Omental fat pad (tissue), 3 donors: ENCODE measurements at regions not wholly inside any gene's neighbourhood (a gene's known extent, or its start where the extent isn't known, plus 50 kb on each side); places are given as distances from the start of the nearest gene placed in this dataset.
"Not testable (repeated sequence)": the region's sequence is repeated elsewhere in the genome, so short reads cannot be mapped to it uniquely, and the experiment has no call there.

Source experiments
- ATAC-seq: fragments of 150-250 bp; one replicate; pipeline ENCODE4 v1.9.1; 2016; ENCODE audit warnings: mild to moderate bottlenecking, moderate library complexity; ENCODE audit not compliant: low FRiP score
- DNase-seq: peaks from one replicate; pipeline ENCODE4 v3.0.0-alpha.2; 2019; ENCODE audit warnings: low spot score
- TF ChIP-seq, protein P1 (sequence below), 3 donors: fragments of 450-650 bp; IDR thresholded peaks; one replicate each; pipeline ENCODE4 v1.5.1; 2016 to 2017; ENCODE audit warnings: antibody characterized with exemption in 3 of 3, mild to moderate bottlenecking in 3 of 3, moderate library complexity in 2 of 3

DNA sequence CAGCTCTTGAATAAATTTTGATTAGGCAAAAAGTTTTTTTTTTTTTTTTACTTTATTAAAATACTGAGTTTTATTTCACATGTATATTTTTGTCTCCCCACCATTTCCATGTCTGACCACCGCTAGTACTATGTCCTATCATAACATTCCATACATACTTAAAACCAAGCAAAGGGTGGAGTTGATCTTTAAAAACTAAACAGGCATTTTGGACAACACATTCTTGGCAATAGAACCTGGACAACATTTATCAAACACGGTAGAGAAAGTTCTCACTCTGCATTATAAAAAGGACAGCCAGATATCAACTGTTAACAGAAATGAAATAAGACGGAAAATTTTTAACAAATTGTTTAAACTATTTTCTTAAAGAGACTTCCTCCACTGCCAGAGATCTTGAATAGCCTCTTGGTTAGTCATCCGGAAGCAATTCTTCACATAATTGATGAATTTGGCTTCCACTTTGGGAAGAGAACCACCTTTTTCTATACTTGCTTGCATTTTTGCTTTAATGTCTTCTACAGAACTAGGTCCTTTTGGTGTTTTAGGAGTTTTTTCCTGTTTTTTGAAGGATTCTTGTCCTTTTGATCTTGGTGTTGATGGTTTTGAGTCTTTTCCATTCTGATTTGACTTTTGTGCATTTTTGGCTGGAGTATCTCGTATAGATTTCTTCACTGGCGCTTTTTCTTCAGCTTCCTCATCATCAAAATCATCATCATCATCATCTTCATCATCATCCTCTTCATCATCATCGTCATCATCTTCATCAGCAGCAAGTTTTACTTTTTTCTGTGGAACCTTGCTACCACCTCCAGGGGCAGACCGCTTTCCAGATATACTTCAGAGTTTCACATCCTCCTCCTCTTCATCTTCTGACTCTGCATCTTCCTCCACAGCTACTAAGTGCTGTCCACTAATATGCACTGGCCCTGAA is 58.7 kb downstream of the POU5F2 start:
- ATAC-seq, DNase-seq: not testable (repeated sequence)

DNA sequence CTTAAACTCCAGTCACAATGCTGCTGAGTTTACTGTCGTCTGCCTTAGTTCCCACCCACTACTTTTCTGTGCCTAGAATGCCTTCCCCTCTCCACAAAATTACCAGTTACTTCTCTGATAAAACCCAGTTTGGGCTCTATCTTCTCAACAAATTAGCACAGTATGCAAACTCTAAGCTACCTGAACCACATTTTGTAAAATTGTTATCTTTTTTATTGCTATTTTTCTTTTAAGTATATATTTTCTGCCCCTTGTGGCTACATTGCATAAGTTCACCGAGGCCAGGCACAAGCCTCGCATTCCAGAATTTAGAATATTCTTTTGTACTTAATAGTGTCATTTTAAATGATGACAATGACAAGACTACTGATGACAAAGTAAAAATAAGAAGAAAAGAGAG is 60.0 kb downstream of the POU5F2 start:
- TF ChIP-seq, protein P1, sequence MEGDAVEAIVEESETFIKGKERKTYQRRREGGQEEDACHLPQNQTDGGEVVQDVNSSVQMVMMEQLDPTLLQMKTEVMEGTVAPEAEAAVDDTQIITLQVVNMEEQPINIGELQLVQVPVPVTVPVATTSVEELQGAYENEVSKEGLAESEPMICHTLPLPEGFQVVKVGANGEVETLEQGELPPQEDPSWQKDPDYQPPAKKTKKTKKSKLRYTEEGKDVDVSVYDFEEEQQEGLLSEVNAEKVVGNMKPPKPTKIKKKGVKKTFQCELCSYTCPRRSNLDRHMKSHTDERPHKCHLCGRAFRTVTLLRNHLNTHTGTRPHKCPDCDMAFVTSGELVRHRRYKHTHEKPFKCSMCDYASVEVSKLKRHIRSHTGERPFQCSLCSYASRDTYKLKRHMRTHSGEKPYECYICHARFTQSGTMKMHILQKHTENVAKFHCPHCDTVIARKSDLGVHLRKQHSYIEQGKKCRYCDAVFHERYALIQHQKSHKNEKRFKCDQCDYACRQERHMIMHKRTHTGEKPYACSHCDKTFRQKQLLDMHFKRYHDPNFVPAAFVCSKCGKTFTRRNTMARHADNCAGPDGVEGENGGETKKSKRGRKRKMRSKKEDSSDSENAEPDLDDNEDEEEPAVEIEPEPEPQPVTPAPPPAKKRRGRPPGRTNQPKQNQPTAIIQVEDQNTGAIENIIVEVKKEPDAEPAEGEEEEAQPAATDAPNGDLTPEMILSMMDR (IDR thresholded peaks at IDR 0.05), result no peak
- no peak for DNase-seq
- ATAC-seq, result no peak

DNA sequence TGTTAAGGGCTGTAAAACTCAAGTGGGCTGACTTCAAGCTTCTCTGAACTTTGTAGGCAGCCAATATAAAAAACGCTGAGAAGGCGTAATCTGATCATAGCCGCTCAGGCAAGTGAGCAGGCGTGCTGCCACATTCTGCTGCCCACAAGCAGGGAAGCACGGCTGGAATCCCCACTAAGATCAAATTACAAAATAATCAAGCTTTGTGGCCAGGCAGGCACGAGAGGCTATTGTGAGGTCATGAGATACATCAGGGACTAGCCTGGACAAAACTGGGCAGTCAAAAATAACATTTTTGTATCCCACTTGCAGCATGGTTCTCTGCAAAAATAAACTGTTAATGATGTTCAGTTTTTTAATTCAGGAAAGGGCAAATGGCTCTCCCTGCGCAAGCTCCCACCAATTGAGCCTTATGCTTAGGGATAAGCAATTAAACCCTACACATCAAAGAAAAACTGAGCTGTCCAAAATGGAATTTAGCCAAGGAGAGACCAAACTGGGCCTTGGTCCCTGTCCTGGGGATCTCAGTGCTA is 64.0 kb downstream of the POU5F2 start:
- DNase-seq (no peak), ATAC-seq (peak; percentile 83)
- TF ChIP-seq, protein P1 (IDR thresholded peaks at IDR 0.05), result no peak

DNA sequence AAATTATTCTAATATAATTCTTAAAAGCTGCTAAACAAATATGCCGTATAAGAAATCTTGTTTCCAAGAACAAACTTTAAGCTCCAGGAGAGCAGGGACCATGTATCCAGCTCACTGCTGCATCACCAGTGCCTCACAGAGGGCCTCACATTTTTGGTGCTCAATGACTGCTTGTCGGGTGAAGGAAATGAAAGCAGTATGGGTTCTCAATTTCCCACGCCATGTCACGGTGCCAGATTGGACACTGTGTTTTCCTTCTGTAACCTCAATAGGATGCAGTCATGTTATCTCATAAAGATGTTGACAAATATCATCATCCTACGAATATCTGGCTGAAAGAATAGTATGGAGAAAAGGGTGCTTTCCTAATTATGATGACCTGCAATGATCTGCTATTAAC is 64.7 kb downstream of the POU5F2 start:
- TF ChIP-seq, protein P1 (IDR thresholded peaks at IDR 0.05), result no peak
- DNase-seq, result no peak
- ATAC-seq, result no peak

DNA sequence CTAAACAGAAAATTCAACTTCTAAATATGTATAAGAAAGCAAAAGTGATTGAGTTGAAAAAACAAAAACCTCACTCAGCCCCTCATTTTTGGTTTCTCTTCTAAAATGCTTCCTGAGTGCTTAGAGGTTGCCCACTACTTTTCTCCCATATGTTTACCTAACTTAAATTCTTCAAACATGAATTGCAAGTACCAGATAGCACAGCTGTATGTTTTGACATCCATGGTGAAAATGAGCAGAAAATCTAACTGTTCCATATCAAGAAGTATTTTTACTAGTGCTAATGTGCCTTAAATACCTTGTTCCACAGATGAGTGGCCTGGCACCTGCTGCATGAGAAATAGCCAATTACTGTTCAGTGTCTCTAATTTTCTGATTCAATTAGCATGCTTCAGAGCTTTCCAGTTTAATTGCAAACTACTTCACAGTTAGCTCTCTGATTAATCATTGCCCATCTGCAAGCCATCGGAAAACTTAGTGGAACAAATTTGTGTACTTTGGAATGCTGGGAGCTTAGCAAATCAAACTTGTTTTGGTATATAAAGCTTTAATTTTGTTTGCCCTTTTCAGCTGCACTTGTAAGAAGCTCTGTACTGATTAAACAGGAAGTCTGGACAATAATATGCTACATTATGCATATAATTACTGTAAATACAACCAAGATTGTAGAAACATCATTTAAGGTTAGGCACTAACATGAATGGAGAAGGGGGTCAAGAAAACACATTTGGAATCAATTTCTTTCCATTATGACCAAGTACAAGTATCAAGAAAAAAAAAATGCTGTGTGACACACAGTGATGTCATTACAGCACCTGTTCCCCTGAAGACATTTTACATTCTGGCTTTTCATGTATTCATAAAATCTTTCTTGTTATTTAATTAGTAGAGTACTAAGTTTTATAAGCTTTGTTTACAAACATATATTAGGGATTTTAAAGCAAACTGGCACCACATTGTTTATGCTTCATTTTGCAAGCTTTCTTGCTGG is 65.6 kb downstream of the POU5F2 start:
- ATAC-seq (no peak), DNase-seq (no peak)
- TF ChIP-seq, protein P1 (IDR thresholded peaks at IDR 0.05), result no peak

DNA sequence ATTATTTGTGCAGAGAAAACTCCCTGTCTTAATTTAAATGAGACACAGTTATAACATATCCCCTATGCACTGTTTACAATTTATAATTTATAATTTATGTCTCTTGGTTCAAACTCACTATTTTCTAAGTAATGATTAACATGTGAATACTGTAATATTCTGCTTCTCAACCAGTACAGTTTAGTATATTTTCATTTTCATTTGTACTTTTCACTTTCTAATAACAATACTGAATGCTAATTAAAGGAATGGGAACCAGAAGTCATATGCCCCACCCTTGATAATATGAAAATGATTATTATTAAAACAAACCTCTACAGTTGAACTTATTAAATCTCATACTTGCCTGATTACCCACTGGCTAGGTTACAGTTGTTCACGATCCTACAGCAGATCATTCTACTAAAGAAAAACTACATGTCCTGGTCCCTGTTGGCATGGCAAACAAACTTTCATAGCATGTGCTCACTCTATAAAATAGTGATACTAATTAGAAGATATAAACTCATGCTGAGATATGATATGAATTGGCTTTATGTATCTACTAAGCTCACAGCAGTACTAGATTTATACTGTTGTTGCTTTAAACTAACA is 66.4 kb downstream of the POU5F2 start:
- DNase-seq (no peak), ATAC-seq (no peak)
- TF ChIP-seq, protein P1 (IDR thresholded peaks at IDR 0.05), result no peak

DNA sequence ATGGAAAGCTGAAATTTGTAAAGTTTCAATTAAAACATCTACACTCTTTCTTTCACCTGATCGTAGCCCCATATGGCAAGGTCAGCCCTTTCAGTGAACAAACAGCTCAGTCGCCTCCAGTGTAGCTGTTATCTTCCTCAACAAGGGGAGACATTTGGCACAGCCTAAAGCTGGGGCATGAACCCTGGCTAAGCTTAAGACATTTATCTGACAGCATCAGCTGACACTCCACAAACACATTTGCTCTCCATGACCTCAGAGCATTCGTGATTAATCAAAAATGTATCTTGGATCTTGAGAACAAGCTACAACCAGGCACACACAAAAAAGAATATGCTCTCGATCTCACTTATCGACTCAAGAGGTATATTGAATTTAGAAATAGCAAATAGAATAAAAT is 67.3 kb downstream of the POU5F2 start:
- peak; percentile 43 for ATAC-seq
- TF ChIP-seq, protein P1 (IDR thresholded peaks at IDR 0.05), result no peak
- DNase-seq, result no peak
